DOHH2 (cell line): ENCODE measurements at regions not wholly inside any gene's neighbourhood (a gene's known extent, or its start where the extent isn't known, plus 50 kb on each side); places are given as distances from the start of the nearest gene placed in this dataset.

ENCODE experiments used
- EZH2phosphoT487 ChIP-seq: fragments of 200-600 bp; sonication (generic); IDR thresholded peaks from 2 replicates; pipeline ENCODE4 v1.6.1; 2017; ENCODE audit warnings: borderline replicate concordance, mild to moderate bottlenecking, antibody characterized with exemption, low read length, moderate library complexity, mixed read lengths
- TF ChIP-seq, protein P1 (sequence below): fragments of 200-600 bp; sonication (generic); IDR thresholded peaks from one replicate; pipeline ENCODE4 v1.5.1; 2014; ENCODE audit warnings: antibody characterized with exemption, mild to moderate bottlenecking, low read depth, low read length; ENCODE audit not compliant: poor library complexity, severe bottlenecking

DNA sequence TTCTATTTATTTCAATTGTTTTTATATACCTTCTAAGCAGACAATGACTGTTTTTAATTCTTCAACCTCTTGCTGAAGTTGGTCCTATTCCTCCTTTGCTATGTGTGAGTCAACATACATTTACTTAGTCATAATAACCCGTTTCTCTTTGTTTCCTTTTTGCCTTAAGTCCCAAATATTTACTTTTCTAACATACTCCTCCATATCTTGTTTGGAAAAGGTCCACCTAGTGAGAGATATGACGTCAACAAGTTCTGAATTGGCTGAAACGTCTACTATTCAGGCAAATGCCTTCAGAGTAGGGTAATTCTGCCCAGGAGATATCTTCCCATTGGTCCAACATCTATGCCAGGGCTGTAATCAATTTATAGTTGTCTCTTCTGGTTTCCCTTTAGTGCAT lies 179.3 kb upstream of the GEMIN8 start:
- TF ChIP-seq, protein P1, sequence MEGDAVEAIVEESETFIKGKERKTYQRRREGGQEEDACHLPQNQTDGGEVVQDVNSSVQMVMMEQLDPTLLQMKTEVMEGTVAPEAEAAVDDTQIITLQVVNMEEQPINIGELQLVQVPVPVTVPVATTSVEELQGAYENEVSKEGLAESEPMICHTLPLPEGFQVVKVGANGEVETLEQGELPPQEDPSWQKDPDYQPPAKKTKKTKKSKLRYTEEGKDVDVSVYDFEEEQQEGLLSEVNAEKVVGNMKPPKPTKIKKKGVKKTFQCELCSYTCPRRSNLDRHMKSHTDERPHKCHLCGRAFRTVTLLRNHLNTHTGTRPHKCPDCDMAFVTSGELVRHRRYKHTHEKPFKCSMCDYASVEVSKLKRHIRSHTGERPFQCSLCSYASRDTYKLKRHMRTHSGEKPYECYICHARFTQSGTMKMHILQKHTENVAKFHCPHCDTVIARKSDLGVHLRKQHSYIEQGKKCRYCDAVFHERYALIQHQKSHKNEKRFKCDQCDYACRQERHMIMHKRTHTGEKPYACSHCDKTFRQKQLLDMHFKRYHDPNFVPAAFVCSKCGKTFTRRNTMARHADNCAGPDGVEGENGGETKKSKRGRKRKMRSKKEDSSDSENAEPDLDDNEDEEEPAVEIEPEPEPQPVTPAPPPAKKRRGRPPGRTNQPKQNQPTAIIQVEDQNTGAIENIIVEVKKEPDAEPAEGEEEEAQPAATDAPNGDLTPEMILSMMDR = no peak
- no peak for TF ChIP-seq EZH2phosphoT487
